ENCODE measurements at regions not wholly inside any gene's neighbourhood (a gene's known extent, or its start where the extent isn't known, plus 50 kb on each side); places are given as distances from the start of the nearest gene placed in this dataset.
"Not testable (repeated sequence)": the region's sequence is repeated elsewhere in the genome, so short reads cannot be mapped to it uniquely, and the experiment has no call there.

- DNase-seq: no peak
- H3K27me3 ChIP-seq: no peaks in the 10 kb centered on the region
- 0 out of 2 replicates have a peak, but pooled peaks cover 2% of the 10 kb centered on the region for H3K9me3 ChIP-seq
- H3K36me3 ChIP-seq: no peaks in the 10 kb centered on the region
- H3K4me3 ChIP-seq: no peak overlapping the region
Observed at GRCh38 chr3:187507905-187508304, 139.7 kb downstream of the RTP4 start.

- Histone ChIP-seq H3K36me3 (no peaks in the 10 kb centered on the region), H3K27me3 (no peaks in the 10 kb centered on the region), H3K4me3 (no peak overlapping the region), H3K9me3 (no peaks in the 10 kb centered on the region)
- DNase-seq: no peak
Observed at GRCh38 chr3:187507266-187507665, 139.1 kb downstream of the RTP4 start.

DNA sequence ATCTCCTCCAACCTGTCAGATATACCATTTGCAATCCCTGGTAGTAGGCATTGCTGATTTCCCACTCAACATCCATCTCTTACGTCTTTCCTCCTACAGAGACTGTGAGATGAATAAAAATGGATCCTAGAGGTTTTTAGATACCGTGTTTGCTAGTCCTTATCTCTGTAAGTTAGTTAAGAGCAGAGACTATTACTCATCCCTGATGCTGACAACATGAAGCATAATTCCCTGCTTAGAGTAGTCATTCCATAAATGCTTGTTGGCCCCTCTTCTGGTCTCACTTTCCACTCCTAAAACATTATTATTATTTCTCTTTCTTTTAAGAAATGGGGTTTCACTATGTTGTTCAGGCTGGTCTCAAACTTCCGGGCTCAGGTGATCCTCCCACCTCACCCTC lies 136.2 kb downstream of the RTP4 start:
- H3K9me3 ChIP-seq: no peaks in the 10 kb centered on the region
- no peaks in the 10 kb centered on the region for H3K27me3 ChIP-seq
- no peak for DNase-seq
- H3K4me3 ChIP-seq: no peak overlapping the region
- H3K36me3 ChIP-seq: no peaks in the 10 kb centered on the region

GRCh38 chr3:187498211-187498724 lies 130.1 kb downstream of the RTP4 start:
- DNase-seq: no peak
- H3K9me3 ChIP-seq: peaks cover 5% of the 10 kb centered on the region
- no peak overlapping the region for H3K4me3 ChIP-seq
- H3K27me3 ChIP-seq: no peaks in the 10 kb centered on the region; the same call in 1 of the 2 replicates
- H3K36me3 ChIP-seq: no peaks in the 10 kb centered on the region

- Histone ChIP-seq H3K9me3 (peaks cover 5% of the 10 kb centered on the region), H3K27me3 (no peaks in the 10 kb centered on the region; the same call in 1 of the 2 replicates), H3K36me3 (no peaks in the 10 kb centered on the region), H3K4me3 (no peak overlapping the region)
- no peak for DNase-seq
Observed at GRCh38 chr3:187497052-187497451, 128.9 kb downstream of the RTP4 start.

GRCh38 chr3:187494056-187494455 lies 125.9 kb downstream of the RTP4 start:
- not testable (repeated sequence) for H3K4me3 ChIP-seq, H3K36me3 ChIP-seq, DNase-seq, H3K27me3 ChIP-seq, H3K9me3 ChIP-seq

GRCh38 chr3:187491371-187491770 lies 123.2 kb downstream of the RTP4 start:
- H3K36me3 ChIP-seq: no peaks in the 10 kb centered on the region
- H3K4me3 ChIP-seq: no peak overlapping the region
- H3K9me3 ChIP-seq: peaks cover 5% of the 10 kb centered on the region
- DNase-seq: no peak
- H3K27me3 ChIP-seq: no peaks in the 10 kb centered on the region

GRCh38 chr3:187490366-187490765 lies 122.2 kb downstream of the RTP4 start:
- DNase-seq: no peak
- H3K36me3 ChIP-seq: no peaks in the 10 kb centered on the region
- H3K27me3 ChIP-seq: no peaks in the 10 kb centered on the region
- peaks cover 5% of the 10 kb centered on the region for H3K9me3 ChIP-seq
- no peak overlapping the region for H3K4me3 ChIP-seq

DNA sequence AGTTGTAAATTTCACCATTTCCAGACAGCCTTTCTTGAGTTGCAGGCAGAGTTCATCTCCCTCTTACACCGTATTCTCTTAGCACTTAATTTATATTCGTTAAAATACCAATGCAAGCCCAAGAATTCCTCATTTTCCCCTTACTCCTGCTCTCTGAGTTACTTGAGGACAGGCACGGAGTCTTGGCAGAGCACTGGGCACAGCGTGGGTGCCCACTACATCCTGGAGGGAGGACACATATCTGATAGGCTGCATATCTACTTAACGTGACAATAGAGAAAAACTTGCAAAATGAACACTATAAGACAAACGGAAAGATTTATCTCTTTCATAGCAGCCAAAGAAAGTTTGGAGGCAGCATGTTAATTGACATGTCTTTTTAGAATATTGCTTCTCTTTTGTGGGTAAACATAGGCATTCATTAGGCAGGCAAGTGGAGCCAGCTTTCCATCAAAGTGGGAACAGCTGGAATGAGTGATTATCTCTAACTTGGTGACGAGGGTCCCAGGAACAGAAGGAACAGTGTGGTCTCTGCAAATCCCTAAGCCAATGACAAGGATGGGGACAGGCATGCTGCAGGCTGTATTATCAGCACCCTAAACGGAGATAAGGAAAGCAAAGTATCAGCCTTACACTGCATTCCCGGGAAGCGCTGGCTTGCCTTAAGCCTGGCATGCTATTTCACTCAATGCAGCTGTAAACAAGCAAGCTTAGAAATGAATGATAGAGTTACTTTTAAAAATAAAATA lies 116.5 kb downstream of the RTP4 start:
- DNase-seq: no peak
- no peak overlapping the region for H3K4me3 ChIP-seq
- H3K9me3 ChIP-seq: no peaks in the 10 kb centered on the region
- no peaks in the 10 kb centered on the region for H3K36me3 ChIP-seq
- H3K27me3 ChIP-seq: no peaks in the 10 kb centered on the region; the same call in 1 of the 2 replicates

- H3K9me3 ChIP-seq: no peaks in the 10 kb centered on the region
- no peak for DNase-seq
- no peaks in the 10 kb centered on the region; the same call in 1 of the 2 replicates for H3K27me3 ChIP-seq
- H3K36me3 ChIP-seq: no peaks in the 10 kb centered on the region
- H3K4me3 ChIP-seq: no peak overlapping the region
Observed at GRCh38 chr3:187481426-187481825, 113.2 kb downstream of the RTP4 start.

GRCh38 chr3:187475613-187476012 lies 107.4 kb downstream of the RTP4 start:
- H3K27me3 ChIP-seq, DNase-seq: not testable (repeated sequence)

DNA sequence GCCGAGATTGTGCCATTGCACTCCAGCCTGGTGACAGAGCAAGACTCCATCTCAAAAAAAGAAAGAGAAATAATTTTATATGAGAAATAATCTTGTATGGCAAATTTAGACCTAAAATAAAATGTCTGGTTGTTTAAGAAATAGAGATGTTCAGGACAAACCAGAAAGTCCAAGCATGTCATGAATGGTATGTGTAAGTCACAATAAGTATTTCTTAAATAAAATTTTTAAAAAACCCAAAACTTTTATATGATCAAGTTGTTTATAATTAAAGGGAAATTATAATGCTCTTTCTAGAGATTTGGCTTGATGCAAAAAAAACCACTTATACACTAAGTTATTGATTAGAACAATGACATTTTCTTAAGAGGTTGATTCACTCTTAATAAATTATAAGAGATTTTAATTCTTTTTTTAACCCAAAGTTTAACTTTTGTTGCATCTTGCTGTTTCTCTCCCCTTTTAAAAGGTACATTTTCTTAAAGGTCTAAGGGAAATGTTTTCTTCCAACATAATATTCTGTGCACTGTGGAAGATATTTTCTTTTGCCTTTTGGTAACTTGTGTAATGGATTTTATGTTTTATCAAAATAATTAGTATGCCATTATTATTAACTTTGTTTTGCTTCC lies 105.7 kb downstream of the RTP4 start:
- H3K4me3 ChIP-seq: no peak overlapping the region
- H3K9me3 ChIP-seq: peaks cover 21% of the 10 kb centered on the region
- no peak for DNase-seq
- no peaks in the 10 kb centered on the region for H3K36me3 ChIP-seq
- no peaks in the 10 kb centered on the region for H3K27me3 ChIP-seq

More at GRCh38 chr3:187475613-187476012, 107.4 kb downstream of the RTP4 start:
- H3K4me3 ChIP-seq, H3K36me3 ChIP-seq: not testable (repeated sequence)
- peaks cover 21% of the 10 kb centered on the region for H3K9me3 ChIP-seq

GRCh38 chr3:187466306-187466705 lies 98.1 kb downstream of the RTP4 start:
- H3K27me3 ChIP-seq, H3K36me3 ChIP-seq, H3K9me3 ChIP-seq, DNase-seq, H3K4me3 ChIP-seq: not testable (repeated sequence)

DNA sequence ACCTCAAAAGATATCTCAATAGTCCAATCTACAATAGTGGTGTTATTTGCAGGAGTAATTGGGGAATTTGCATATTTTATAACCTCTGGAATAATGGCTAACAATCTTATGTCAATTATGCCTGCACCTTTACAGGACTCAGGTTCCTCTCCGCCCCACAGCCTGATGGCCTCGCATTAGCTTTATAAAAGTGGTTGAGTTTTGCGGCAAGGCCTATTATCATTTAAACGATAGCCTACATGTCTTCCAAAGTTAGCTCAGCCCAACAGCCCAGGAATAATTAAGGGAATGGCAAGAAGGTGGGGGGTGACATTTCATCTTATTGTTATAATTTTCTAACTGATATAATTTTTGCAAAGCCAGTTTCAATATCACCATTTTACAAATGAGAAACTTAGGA lies 97.3 kb downstream of the RTP4 start:
- H3K4me3 ChIP-seq: no peak overlapping the region
- H3K27me3 ChIP-seq: peaks cover 6% of the 10 kb centered on the region; the same call in 1 of the 2 replicates

DNA sequence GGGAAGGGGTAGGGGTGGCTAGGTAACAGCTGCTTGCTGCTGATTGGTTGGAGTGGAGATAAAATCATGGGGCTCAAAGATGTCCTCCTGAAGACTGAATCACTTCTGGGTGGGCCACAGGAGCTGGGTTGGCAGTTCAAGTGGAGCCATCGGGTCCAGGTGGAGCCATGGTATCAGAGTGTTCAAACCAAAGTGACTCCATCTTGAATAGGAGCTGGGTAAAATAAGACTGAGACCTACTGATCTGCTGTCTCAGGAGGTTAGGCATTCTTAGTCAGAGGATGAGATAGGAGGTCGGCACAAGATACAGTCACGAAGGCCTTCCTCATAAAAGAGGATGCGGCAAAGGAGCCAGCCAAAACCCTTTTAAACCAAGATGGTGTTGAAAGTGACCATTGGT lies 96.5 kb downstream of the RTP4 start:
- DNase-seq: no peak
- H3K27me3 ChIP-seq: peaks cover 6% of the 10 kb centered on the region; the same call in 1 of the 2 replicates
- H3K9me3 ChIP-seq: no peaks in the 10 kb centered on the region
- H3K4me3 ChIP-seq: no peak overlapping the region
- H3K36me3 ChIP-seq: no peaks in the 10 kb centered on the region

More for the DNA sequence above, 97.3 kb downstream of the RTP4 start:
- Histone ChIP-seq H3K36me3 (no peaks in the 10 kb centered on the region), H3K9me3 (no peaks in the 10 kb centered on the region)
- DNase-seq: no peak

- no peak overlapping the region for H3K4me3 ChIP-seq
Observed at GRCh38 chr3:187458921-187459320, 90.7 kb downstream of the RTP4 start.

GRCh38 chr3:187458383-187458782 lies 90.2 kb downstream of the RTP4 start:
- Histone ChIP-seq H3K36me3 (no peaks in the 10 kb centered on the region), H3K27me3 (peaks cover 8% of the 10 kb centered on the region; the same call in 1 of the 2 replicates), H3K9me3 (no peaks in the 10 kb centered on the region), H3K4me3 (no peak overlapping the region)
- DNase-seq: no peak

More at GRCh38 chr3:187458921-187459320, 90.7 kb downstream of the RTP4 start:
- H3K9me3 ChIP-seq: no peaks in the 10 kb centered on the region
- H3K36me3 ChIP-seq: no peaks in the 10 kb centered on the region
- peaks cover 7% of the 10 kb centered on the region; the same call in 1 of the 2 replicates for H3K27me3 ChIP-seq
- DNase-seq: no peak

Measured in MG63 (cell line).